Activated CD4-positive, alpha-beta T cell treated with anti-CD3 and anti-CD28 coated beads for 4 hours (primary cell): ENCODE measurements at regions not wholly inside any gene's neighbourhood (a gene's known extent, or its start where the extent isn't known, plus 50 kb on each side); places are given as distances from the start of the nearest gene placed in this dataset.
"Not testable (repeated sequence)": the region's sequence is repeated elsewhere in the genome, so short reads cannot be mapped to it uniquely, and the experiment has no call there.

Source experiments
- DNase-seq, 2 donors: peaks; one replicate each; pipeline ENCODE4 v3.0.0-alpha.2; 2020

DNA sequence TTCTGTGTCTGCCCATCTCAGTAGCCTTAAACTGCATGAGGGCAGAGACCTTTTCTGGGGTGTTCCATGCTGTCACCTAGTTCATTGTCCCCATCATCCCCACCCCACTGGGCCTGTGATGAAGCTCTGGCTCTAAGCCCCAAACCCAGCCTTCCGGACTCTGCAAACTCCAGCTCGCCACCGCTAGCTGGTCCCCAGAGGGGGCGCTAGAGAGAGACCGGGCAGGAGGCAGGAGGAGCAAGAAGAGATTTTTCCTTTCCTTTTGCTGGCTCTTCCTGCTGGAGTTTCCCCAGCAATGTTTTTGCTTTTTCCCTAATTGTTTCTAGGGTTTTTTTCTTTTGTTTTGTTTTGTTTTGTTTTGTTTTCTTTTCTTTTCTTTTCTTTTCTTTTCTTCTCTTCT is 234.4 kb downstream of the TEX36 start:
- no peak for DNase-seq

- no peak for DNase-seq
Observed at GRCh38 chr10:125444790-125445189, 238.2 kb downstream of the TEX36 start.

GRCh38 chr10:125442856-125443540 is 240.0 kb downstream of the TEX36 start:
- no peak for DNase-seq

- DNase-seq: no peak
Observed at GRCh38 chr10:125441151-125441550, 241.8 kb downstream of the TEX36 start.

- DNase-seq: no peak
Observed at GRCh38 chr10:125431149-125431548, 251.8 kb downstream of the TEX36 start.

GRCh38 chr10:125428054-125428453 is 254.9 kb downstream of the TEX36 start:
- no peak for DNase-seq

DNA sequence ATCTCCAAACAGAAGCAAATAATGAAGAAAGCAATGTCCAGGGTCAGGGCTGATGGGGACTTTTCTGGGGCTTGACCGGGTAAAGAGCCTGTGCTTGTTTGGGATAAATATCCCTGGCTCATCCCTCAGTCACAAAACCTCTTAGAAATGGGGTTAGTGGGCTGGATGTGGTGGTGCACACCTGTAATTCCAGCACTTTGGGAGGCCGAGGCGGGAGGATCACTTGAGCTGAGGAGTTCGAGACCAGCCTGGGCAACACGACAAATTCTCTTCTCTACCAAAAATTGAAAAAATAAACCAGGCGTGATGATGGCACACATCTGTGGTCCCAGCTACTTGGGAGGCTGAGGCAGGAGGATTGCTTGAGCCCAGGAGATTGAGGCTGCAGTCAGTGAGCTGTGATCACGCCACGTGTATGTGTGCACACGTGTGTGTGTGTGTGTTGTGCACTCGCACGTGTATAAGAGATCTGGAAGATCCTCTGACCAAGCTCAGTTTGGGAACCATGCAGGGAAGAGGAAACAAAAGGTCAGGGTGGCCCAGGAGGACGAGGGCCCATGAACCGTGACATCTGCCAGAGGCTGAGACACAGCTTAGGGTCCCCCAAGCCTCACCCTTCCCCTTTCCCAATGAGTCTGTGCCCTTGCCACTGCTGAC is 258.6 kb downstream of the TEX36 start:
- no peak for DNase-seq

DNA sequence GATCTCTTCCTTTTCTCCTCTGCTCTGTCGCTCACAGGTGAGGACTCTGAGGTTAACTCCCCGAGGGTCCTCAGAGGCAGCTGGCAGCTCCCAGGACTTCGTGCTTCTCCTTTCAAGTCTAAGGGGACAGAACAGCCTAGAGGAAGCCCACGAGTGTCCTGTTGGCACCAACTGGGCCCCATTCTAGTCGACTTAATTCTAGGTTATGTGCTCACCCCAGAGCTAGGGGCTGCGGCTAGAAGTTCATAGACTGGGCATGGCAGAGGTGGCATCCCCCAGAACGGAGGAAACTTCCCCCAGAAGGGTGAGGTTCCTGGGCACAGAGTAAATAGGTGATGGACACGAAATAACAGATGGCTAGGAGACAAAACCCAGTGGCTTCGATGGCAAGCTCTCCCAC is 259.4 kb downstream of the TEX36 start:
- no peak for DNase-seq

GRCh38 chr10:125419831-125420230 is 259.5 kb upstream of the CTBP2 start:
- DNase-seq: no peak

DNA sequence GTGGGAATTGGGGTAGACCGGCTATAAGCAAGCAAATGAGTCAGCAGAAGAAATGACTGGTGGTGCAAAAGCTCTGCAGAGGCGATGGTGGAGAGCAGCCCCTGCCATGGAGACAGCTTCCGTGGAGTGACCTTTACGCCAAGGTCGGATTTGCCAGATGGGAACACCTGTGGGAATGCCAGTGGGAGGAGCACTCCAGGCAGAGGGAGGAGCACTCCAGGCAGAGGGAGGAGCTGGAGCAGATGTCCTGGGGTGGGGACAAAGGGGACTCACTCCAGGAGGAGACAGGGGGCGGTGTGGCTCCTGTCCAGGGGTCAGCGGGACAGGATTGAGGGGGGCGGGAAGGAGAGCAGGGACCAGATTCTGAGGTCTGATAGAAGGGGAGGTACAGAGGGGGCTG is 258.8 kb upstream of the CTBP2 start:
- no peak for DNase-seq

DNA sequence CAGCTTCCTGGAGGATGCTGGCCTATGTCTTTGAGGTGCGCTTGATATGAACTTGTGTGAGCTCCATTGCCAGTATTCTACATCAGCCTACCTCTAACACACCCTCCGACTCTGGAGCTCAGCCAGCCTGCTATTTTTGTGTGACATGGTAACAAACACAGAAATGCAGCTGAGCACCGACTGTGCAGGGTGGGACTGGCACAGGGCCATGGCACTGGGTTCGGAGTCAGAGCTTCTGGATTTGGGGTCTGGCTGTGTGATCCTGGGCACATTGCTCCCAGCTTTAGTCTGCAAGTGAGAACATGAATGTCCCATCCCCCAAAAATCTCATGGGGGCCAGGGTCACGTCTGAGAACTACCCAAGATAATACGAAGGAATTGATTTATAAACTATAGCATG is 257.2 kb upstream of the CTBP2 start:
- DNase-seq: no peak

GRCh38 chr10:125415964-125416363 is 255.6 kb upstream of the CTBP2 start:
- DNase-seq: no peak

DNA sequence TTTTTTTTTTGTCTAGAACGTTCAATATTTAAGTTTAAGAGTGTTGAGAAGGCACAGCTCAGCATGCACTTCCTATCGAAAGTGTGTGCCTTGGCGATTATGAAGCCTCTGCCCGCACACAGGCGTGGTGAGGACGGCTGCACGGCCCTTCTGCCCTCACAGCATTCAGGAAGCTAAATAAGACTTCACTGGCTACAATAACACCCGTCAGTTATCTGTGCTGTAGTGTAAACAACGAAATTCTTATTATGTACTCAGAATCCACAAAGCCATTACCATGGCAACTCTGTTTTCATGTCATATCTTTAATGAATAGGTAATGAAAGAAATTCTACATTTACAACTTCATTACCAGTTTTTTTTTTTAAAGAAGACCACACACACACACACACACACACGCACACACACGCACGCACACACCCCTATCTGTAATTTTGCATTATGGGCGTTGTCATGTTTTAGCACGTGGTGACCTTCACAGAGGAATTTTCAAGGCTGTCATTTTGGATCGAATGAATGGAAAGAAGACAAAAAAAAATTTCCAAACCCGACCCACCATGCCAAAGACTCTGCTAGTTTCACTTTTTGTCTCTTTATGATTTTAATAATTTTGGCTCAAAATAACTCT is 254.8 kb upstream of the CTBP2 start:
- DNase-seq: no peak

GRCh38 chr10:125411724-125412123 is 251.4 kb upstream of the CTBP2 start:
- DNase-seq: no peak

DNA sequence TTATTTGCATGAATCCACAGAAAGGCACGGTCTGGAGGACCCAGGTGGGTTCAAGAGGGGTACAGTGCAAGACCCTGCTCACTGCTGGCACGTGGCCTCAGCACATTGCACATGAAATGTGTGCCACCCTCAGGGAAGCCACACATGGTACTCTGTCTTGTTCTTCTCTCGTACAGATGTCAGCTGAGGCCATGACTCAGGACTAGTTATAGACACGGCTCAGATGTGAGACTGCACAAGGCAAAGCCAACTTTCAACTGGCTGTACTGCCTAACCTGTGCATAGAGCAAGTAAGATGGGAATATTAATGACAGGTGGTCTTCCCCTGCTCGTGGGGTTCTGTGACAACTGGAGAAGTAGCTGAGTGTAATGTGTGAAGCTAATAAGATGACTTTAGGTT is 249.4 kb upstream of the CTBP2 start:
- DNase-seq: no peak

- no peak for DNase-seq
Observed at GRCh38 chr10:125407557-125407956, 247.2 kb upstream of the CTBP2 start.

- no peak for DNase-seq
Observed at GRCh38 chr10:125407000-125407502, 246.7 kb upstream of the CTBP2 start.

DNA sequence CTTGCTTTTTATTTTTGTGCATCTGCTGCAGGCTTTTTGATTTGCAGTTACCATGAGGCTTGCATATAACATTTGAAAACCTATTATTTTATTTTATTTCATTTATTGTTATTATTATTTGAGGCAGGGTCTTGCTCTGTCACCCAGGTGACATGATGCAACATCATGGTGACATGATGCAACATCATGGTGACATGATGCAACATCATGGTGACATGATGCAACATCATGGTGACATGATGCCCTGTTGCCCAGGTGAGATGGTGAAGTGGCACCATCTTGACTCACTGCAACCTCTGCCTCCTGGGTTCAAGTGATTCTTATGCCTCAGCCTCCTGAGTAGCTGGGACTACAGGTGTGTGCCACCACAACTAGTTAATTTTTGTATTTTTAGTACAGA is 244.5 kb upstream of the CTBP2 start:
- DNase-seq: not testable (repeated sequence)

GRCh38 chr10:125401462-125401861 is 241.1 kb upstream of the CTBP2 start:
- DNase-seq: no peak

DNA sequence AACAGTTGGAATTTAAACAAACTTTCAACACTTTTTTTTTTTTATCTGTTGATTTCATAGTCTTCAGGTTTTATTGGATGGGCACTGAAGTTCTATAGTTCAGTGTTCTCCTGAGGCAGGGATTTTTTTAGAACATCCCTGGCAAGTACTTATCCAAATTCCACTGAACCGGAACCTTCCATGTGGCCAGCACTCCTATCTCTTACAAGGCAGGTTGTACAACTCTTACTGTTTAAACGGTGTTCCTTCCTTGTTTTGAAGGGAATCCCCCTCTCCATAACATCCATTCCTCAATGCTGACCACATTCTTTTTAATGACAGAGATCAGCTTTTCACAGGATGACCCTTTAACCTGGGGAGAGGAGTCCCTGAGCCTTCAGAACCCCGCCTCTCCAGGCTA is 238.9 kb upstream of the CTBP2 start:
- no peak for DNase-seq

DNA sequence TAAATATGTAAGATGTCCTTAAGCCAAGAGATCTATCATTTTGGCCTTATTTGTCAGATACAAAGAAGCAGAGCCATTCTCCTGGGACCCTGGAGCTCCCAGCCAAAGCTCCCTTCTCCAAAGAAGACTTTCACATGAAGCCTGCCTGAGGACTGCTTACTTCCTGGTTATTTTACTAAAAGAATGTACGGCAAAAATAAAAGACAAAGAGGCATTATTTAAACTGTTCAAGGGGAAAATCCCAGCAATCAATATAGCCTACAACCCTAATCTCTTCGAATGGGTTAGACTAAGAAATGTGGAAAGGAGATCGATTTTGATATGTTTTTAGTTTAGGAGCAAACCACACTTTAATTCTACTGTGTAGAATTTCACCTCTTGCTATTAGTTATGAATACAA is 237.9 kb upstream of the CTBP2 start:
- DNase-seq: no peak

- DNase-seq: no peak
Observed at GRCh38 chr10:125397608-125398007, 237.2 kb upstream of the CTBP2 start.

DNA sequence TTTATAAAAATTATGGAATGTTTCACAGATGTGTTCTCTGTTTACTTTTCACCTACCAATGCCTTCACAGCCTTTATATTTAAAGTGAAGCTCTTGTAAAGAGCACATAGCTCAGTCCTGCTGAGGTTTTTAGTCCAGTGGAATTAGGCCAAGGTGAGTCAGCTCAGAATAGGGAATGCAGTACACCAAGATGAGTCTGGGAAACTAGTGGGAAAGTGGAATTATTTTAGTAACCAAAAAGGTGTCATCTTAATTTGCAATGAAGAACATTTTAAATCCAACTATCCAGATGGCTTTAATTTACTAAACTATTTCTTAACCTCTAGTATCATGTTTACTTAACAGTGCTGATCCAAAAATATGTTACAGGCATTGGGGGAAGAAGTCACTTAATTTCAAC is 236.3 kb upstream of the CTBP2 start:
- DNase-seq: no peak

DNA sequence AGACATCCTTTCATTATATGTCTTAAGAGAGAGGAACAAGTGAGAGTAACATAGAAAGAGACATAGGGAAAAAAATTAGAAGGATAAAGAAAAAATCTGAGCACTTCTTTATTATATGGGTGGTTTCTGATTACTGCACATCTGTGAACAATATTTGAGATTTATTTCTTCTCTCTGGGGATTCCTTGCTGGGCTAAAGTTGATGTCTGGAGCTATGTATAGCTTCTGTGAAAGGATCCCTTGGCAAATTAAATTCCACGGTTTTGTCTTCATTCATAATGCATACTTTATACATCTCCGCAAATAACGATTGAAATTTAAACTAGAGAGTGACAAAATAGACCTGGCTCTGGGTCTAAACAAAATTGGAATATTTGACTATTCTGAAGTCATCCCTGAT is 232.2 kb upstream of the CTBP2 start:
- no peak for DNase-seq
